Gastroesophageal sphincter (tissue), 3 donors: ENCODE measurements at regions not wholly inside any gene's neighbourhood (a gene's known extent, or its start where the extent isn't known, plus 50 kb on each side); places are given as distances from the start of the nearest gene placed in this dataset.

Source experiments
- EP300 ChIP-seq: sonication (generic); formaldehyde crosslinking; IDR thresholded peaks from one replicate; pipeline ENCODE4 v1.6.1; 2017; ENCODE audit warnings: antibody characterized with exemption, mild to moderate bottlenecking
- POLR2A ChIP-seq, 2 donors: fragments of 450-650 bp; IDR thresholded peaks; one replicate each; pipeline ENCODE4 v1.6.1; 2017; ENCODE audit warnings: antibody characterized with exemption in 2 of 2, mild to moderate bottlenecking in 2 of 2, moderate library complexity in 1 of 2
- POLR2AphosphoS5 ChIP-seq: sonication (generic); formaldehyde crosslinking; IDR thresholded peaks from one replicate; pipeline ENCODE4 v1.6.1; 2017; ENCODE audit warnings: antibody characterized with exemption
- TF ChIP-seq, protein P1 (sequence below), 4 experiments: fragments of 200-600 bp in 2 of 4; fragments of 450-650 bp in 2 of 4; sonication (generic) in 1 of 4; IDR thresholded peaks; one replicate each; pipeline ENCODE4 v1.5.1; 2017 to 2019; ENCODE audit warnings: antibody characterized with exemption in 4 of 4, mild to moderate bottlenecking in 2 of 4, moderate library complexity in 2 of 4

GRCh38 chr4:149175549-149175948, 640.1 kb downstream of the IQCM start:
- TF ChIP-seq, protein P1, sequence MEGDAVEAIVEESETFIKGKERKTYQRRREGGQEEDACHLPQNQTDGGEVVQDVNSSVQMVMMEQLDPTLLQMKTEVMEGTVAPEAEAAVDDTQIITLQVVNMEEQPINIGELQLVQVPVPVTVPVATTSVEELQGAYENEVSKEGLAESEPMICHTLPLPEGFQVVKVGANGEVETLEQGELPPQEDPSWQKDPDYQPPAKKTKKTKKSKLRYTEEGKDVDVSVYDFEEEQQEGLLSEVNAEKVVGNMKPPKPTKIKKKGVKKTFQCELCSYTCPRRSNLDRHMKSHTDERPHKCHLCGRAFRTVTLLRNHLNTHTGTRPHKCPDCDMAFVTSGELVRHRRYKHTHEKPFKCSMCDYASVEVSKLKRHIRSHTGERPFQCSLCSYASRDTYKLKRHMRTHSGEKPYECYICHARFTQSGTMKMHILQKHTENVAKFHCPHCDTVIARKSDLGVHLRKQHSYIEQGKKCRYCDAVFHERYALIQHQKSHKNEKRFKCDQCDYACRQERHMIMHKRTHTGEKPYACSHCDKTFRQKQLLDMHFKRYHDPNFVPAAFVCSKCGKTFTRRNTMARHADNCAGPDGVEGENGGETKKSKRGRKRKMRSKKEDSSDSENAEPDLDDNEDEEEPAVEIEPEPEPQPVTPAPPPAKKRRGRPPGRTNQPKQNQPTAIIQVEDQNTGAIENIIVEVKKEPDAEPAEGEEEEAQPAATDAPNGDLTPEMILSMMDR (IDR thresholded peaks at IDR 0.05) = no peak
- TF ChIP-seq POLR2A (IDR thresholded peaks at IDR 0.05) (no peak), EP300 (no peak), POLR2AphosphoS5 (no peak)
